Activated CD8-positive, alpha-beta memory T cell treated with anti-CD3 and anti-CD28 coated beads, Interleukin-2, amount 10 ng/mL, durations not matched to agents 7 days and 5 days (primary cell): ENCODE measurements at regions not wholly inside any gene's neighbourhood (a gene's known extent, or its start where the extent isn't known, plus 50 kb on each side); places are given as distances from the start of the nearest gene placed in this dataset.
"Not testable (repeated sequence)": the region's sequence is repeated elsewhere in the genome, so short reads cannot be mapped to it uniquely, and the experiment has no call there.

Source experiments
- ATAC-seq: fragments of 150-1000 bp; cut with Tn5 transposase; one replicate; pipeline ENCODE4 v1.10.0; 2021; ENCODE audit warnings: moderate library complexity
- CTCF ChIA-PET: fragments of 350-600 bp; sonication (Branson Sonifier 250); formaldehyde crosslinking; loops from one replicate; lab custom pipeline; 2021; ENCODE audit warnings: antibody characterized with exemption; lab: Charles Lee
- DNase-seq: peaks from one replicate; pipeline ENCODE4 v3.0.0-alpha.2; 2020
- H3K27ac Mint-ChIP-seq: one replicate; pipeline ENCODE4 v1.8.0; 2021; ENCODE audit warnings: mild to moderate bottlenecking, mixed read lengths
- H3K27me3 Mint-ChIP-seq: one replicate; pipeline ENCODE4 v1.8.0; 2021; ENCODE audit warnings: mixed read lengths
- H3K36me3 Mint-ChIP-seq: one replicate; pipeline ENCODE4 v1.8.0; 2021; ENCODE audit warnings: mild to moderate bottlenecking, mixed read lengths
- H3K4me1 Mint-ChIP-seq: one replicate; pipeline ENCODE4 v1.8.0; 2021; ENCODE audit warnings: mixed read lengths
- H3K4me3 Mint-ChIP-seq: one replicate; pipeline ENCODE4 v1.8.0; 2021; ENCODE audit warnings: mild to moderate bottlenecking, moderate library complexity, mixed read lengths
- H3K9me3 Mint-ChIP-seq: one replicate; pipeline ENCODE4 v1.8.0; 2022; ENCODE audit warnings: low read depth, mixed read lengths

DNA sequence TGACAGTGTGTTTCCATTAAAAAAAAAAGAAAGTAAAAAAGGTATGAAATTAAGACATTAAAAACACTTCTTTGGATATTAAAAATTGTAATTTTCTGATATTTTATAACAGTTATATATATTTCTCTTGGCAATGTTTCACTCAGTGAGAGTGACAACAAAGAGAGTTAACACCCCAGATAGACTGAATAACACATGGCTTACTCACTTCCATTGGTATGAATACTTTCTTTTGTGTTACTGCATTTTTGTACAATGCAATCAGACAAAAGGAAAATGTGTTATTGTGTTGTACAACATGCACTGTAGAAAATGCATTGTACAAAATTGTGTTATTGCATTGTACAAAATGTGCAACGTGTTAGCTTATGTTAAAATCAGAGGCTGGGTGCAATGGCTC, 676.6 kb upstream of the AMELY start:
- H3K9me3 Mint-ChIP-seq, H3K4me1 Mint-ChIP-seq, CTCF ChIA-PET, H3K4me3 Mint-ChIP-seq, H3K36me3 Mint-ChIP-seq, ATAC-seq, DNase-seq, H3K27ac Mint-ChIP-seq, H3K27me3 Mint-ChIP-seq: not testable (repeated sequence)

DNA sequence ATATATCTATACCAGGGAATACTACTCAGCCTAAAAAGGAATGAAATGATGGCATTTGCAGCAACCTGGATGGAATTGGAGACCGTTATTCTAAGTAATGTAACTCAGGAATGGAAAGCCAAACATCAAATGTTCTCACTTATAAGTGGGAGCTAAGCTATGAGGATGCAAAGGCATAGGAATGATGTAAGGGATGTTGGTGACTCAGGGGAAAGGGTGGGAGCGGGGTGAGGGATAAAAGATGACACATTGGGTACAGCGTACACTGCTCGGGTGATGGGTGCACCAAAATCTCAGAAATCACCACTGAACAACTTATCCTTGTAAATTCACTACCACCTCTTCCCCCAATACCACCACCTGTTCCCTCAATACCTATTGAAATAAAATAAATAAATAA, 651.0 kb upstream of the AMELY start:
- H3K4me3 Mint-ChIP-seq: no peak overlapping the region
- no peaks in the 10 kb centered on the region for H3K4me1 Mint-ChIP-seq
- no peaks in the 10 kb centered on the region for H3K9me3 Mint-ChIP-seq
- no peaks in the 10 kb centered on the region for H3K27me3 Mint-ChIP-seq
- no peak overlapping the region for H3K27ac Mint-ChIP-seq
- DNase-seq (no peak), ATAC-seq (no peak)
- CTCF ChIA-PET: no interaction called here
- no peaks in the 10 kb centered on the region for H3K36me3 Mint-ChIP-seq

DNA sequence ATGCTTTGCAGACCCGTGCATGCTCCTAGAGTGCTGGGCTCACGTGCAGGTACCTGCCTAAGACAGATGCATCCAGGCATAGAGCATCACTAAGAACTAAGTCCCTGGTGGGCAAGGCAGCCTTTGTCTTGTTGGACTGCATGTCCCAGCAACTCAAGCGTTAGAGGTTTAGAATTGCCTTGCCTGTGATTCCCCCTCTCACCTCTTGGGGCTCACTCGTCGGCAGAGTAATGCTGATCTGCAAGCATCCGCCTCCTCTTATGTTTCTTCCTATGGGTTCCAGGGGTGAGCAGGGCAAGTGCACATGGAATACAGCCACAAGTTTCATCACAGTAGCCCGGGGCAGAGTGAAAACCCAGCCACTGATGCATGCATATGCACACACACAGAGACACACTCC, 646.1 kb upstream of the AMELY start:
- no peak overlapping the region for H3K4me3 Mint-ChIP-seq

DNA sequence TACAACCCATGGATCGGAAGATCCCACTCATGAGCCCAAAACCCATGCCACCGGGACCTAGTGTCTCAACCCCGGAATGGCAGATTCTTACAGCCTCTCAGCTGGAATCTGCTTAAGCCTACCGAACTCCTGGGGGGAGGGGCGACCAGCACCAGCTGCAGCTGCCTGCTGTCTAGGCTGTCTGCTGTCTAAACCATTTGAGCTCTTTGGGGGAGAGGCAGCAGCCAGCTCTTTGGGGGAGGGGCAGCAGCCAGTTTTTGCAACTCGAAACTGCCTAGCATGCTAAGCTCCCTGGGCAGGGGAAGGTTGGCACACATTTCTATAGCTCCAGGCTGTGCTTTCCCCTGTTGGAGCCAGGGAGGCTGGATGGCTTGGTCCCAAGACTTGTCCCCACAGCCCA, 643.5 kb upstream of the AMELY start:
- ATAC-seq (no peak), DNase-seq (no peak)
- no peak overlapping the region for H3K4me3 Mint-ChIP-seq
- H3K4me1 Mint-ChIP-seq: no peaks in the 10 kb centered on the region
- no peaks in the 10 kb centered on the region for H3K27me3 Mint-ChIP-seq
- no peak overlapping the region for H3K27ac Mint-ChIP-seq
- CTCF ChIA-PET: no interaction called here
- H3K9me3 Mint-ChIP-seq: no peaks in the 10 kb centered on the region
- H3K36me3 Mint-ChIP-seq: no peaks in the 10 kb centered on the region

More for the DNA sequence above, 646.1 kb upstream of the AMELY start:
- Mint-ChIP-seq H3K36me3 (no peaks in the 10 kb centered on the region), H3K4me1 (no peaks in the 10 kb centered on the region), H3K27me3 (no peaks in the 10 kb centered on the region), H3K9me3 (no peaks in the 10 kb centered on the region), H3K27ac (no peak overlapping the region)
- DNase-seq (no peak), ATAC-seq (no peak)
- CTCF ChIA-PET: no interaction called here

DNA sequence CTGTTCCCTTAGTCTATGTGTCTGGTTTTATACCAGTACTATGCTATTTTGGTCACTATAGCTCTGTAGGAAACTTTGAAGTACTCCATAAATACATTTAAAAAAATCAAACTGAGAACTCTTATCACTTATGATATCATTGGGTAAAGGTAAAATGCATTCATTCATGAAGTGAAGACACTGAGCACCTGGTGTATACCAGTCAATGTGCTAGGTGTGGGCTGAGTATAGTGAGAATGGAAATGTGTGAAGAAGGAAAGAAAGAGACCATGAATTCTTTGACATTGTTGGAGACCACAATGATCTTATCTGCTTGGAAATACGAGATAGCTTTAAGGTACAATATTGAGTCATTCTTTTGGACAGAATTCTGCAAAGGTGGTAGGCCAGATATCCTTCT, 633.5 kb upstream of the AMELY start:
- Mint-ChIP-seq H3K36me3 (no peaks in the 10 kb centered on the region), H3K27me3 (no peaks in the 10 kb centered on the region), H3K27ac (no peak overlapping the region), H3K4me1 (no peaks in the 10 kb centered on the region), H3K9me3 (no peaks in the 10 kb centered on the region), H3K4me3 (no peak overlapping the region)
- CTCF ChIA-PET: no interaction called here
- no peak for DNase-seq
- no peak for ATAC-seq

DNA sequence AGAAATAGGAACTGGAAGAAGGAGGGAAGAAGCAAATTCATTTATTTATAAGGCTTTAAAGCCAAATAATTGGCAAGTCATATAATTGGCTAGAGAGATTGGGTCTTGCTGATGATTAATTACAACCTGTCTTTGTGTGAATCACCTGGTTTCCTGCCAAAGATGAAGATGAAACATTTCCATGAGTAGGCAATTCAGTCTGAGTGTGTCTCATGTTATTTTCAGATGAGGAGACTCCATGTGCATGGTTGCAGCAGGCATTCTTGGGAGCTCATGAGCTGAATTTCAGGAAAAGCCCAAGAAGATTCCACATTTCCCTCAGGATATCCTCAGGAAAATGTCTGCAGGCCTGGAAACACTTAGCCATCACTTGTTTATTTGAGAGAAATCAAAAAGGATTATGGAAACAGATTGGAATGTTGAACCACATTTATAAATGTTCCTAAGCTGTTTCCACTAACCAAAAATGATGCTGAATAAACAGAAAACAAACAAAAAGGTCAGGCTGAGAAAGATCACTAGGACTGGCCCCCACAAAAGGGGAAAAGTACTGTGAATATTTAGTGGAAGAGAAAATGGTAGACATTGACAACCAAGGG, 632.7 kb upstream of the AMELY start:
- H3K27ac Mint-ChIP-seq: no peak overlapping the region
- ATAC-seq (no peak), DNase-seq (no peak)
- H3K4me3 Mint-ChIP-seq: no peak overlapping the region
- CTCF ChIA-PET: no interaction called here
- H3K4me1 Mint-ChIP-seq: no peaks in the 10 kb centered on the region
- no peaks in the 10 kb centered on the region for H3K27me3 Mint-ChIP-seq
- no peaks in the 10 kb centered on the region for H3K36me3 Mint-ChIP-seq
- no peaks in the 10 kb centered on the region for H3K9me3 Mint-ChIP-seq

DNA sequence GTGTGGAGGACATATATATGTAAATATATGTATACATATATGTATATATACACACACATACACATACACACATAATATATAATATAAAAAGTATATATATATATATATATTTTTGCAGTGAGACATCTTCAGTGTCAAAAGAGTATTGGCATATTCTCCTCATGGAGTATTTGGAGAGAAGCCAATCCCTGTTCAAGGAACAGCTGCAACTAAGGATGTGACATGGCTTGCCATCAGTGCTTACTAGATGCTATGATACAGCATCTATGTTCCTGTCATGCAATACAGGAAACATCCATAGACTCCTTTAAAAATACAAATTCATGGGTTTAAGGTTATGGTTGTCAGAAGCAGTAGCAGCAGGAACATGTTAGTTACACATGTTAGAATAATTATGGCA, 632.0 kb upstream of the AMELY start:
- DNase-seq (no peak), ATAC-seq (no peak)
- Mint-ChIP-seq H3K4me3 (no peak overlapping the region), H3K27ac (no peak overlapping the region), H3K36me3 (no peaks in the 10 kb centered on the region), H3K27me3 (no peaks in the 10 kb centered on the region), H3K9me3 (no peaks in the 10 kb centered on the region), H3K4me1 (no peaks in the 10 kb centered on the region)
- CTCF ChIA-PET: no interaction called here

DNA sequence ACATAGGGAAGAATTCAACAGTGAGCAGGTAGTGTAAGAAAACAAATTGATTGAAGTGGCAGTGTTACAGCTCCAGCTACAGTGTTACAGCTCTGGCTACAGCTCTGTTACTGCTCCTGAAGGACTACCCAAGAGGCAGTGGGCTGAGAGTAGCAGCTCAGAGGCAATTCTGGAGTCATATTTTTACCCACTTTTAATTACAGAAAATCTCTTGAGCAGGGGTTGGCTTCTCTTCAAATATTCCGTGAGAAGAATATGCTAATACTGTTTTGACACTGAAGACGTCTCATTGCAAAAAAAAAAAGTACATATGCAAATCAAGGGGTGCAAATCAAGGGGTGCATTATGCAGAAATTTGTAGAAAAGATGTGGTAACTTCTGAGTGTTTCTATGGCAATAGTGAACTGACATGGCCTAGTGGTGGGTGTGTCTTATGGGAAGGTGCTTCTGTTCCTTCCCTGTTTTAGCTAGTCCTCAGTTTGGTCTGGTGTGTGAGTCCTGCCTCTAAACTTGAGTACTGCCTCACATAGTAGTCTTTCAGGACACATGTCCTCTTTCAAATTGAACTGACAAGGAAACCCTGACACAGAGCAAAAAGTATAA, 630.8 kb upstream of the AMELY start:
- DNase-seq (no peak), ATAC-seq (no peak)
- Mint-ChIP-seq H3K27me3 (no peaks in the 10 kb centered on the region), H3K4me1 (no peaks in the 10 kb centered on the region), H3K36me3 (no peaks in the 10 kb centered on the region), H3K4me3 (no peak overlapping the region), H3K9me3 (no peaks in the 10 kb centered on the region), H3K27ac (no peak overlapping the region)
- CTCF ChIA-PET: no interaction called here

DNA sequence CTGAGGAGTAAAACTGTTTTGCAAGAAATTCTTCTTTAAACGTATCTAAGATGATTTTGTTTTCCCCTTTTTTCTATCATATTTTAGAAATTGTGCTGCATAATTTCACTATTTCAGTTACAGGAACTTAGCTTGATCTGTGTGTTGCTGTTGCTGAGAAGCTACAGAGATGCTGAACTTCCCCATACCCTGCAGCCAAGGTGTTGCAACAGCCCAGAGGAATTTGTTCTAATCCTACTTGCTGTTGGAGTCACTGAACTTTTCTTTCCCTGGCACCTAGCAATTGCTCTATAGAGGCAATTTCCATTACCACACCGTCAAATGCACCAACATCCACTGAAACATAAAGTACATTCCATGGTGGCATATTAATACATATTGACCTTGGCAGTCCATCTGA, 617.8 kb upstream of the AMELY start:
- CTCF ChIA-PET: no interaction called here
- no peak for ATAC-seq
- no peaks in the 10 kb centered on the region for H3K9me3 Mint-ChIP-seq
- no peaks in the 10 kb centered on the region for H3K4me1 Mint-ChIP-seq
- no peaks in the 10 kb centered on the region for H3K36me3 Mint-ChIP-seq
- H3K27me3 Mint-ChIP-seq: peaks cover 2% of the 10 kb centered on the region
- no peak overlapping the region for H3K4me3 Mint-ChIP-seq
- no peak overlapping the region for H3K27ac Mint-ChIP-seq
- no peak for DNase-seq

DNA sequence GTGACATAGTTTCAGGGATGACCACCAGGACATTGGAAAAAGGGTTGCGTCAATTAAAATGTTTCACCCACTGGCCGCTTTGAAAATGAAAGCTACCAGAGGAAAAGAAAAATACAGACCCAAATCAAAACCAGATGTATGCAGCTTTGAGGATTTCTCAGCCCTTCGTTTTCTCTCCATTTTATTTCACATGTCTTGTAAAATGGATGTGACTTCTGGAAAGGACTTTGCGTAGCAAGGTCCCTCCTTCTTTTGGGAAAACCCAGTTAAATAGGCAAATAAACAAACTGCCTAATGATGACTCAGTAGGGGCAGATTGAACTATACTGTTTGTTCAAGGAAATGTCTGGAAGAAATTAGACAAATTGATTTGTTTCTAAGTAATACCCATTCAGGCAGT, 616.0 kb upstream of the AMELY start:
- ATAC-seq, H3K27ac Mint-ChIP-seq, H3K27me3 Mint-ChIP-seq, DNase-seq, CTCF ChIA-PET, H3K9me3 Mint-ChIP-seq, H3K4me1 Mint-ChIP-seq, H3K36me3 Mint-ChIP-seq, H3K4me3 Mint-ChIP-seq: not testable (repeated sequence)

DNA sequence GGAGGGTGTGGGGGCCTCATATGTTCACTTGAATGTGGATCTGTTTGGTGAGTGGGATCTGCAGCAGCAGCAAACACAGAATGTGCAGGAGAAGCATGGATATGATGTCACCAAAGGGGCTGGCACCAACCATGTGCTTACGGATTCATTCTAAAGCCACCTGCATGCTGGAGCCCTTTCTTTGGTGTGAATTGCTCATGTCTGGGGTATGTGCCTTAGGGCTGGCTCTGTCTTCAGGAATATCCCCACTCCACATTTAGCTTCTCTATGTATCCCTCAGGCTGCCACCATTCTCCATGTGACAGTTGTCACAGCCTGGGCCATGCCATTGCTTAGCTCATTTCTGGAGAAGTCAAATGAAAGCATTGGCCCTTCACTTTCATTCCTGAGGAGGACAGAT, 606.8 kb upstream of the AMELY start:
- no peaks in the 10 kb centered on the region for H3K9me3 Mint-ChIP-seq
- no peak for DNase-seq
- ATAC-seq: no peak
- CTCF ChIA-PET: no interaction called here
- H3K4me1 Mint-ChIP-seq: no peaks in the 10 kb centered on the region
- no peak overlapping the region for H3K27ac Mint-ChIP-seq
- no peak overlapping the region for H3K4me3 Mint-ChIP-seq
- no peaks in the 10 kb centered on the region for H3K36me3 Mint-ChIP-seq
- H3K27me3 Mint-ChIP-seq: no peaks in the 10 kb centered on the region

DNA sequence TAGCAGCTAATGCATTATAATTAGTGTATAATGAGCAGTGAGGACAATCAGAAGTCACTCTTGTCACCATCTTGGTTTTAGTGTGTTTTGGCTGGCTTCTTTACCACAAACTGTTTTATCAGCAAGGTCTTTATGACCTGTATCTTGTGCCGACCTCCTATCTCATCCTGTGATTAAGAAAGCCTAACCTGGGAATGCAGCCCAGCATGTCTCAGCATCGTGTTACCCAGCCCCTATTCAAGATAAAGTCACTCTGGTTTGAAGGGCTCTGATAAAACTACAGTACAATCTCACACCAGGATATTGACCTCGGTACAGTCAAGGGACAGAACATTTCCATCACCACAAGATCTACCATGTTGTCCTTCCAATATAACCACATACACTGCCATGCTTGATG, 604.7 kb upstream of the AMELY start:
- CTCF ChIA-PET: no interaction called here
- no peaks in the 10 kb centered on the region for H3K4me1 Mint-ChIP-seq
- H3K4me3 Mint-ChIP-seq: no peak overlapping the region
- DNase-seq (no peak), ATAC-seq (no peak)
- H3K36me3 Mint-ChIP-seq: no peaks in the 10 kb centered on the region
- no peaks in the 10 kb centered on the region for H3K27me3 Mint-ChIP-seq
- no peaks in the 10 kb centered on the region for H3K9me3 Mint-ChIP-seq
- no peak overlapping the region for H3K27ac Mint-ChIP-seq

DNA sequence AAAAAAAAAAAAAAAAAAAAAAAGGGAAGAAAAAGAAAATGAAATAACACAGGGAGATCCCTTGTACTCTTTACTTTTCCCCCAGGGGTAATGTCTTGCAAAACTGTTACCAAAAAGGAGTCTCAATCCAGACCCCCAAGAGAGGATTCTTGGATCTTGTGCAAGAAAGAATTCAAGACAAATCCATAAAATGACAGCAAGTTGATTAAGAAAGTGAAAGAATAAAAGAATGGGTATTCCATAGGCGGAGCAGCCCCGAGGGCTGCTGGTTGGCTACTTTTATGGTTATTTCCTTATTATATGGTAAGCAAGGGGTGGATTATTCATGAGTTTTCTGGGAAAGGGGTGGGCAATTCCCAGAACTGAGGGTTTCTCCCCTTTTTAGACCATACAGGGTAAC, 604.3 kb upstream of the AMELY start:
- Mint-ChIP-seq H3K27me3 (no peaks in the 10 kb centered on the region), H3K36me3 (no peaks in the 10 kb centered on the region), H3K27ac (no peak overlapping the region), H3K9me3 (no peaks in the 10 kb centered on the region), H3K4me1 (no peaks in the 10 kb centered on the region), H3K4me3 (no peak overlapping the region)
- DNase-seq (no peak), ATAC-seq (no peak)
- CTCF ChIA-PET: no interaction called here

DNA sequence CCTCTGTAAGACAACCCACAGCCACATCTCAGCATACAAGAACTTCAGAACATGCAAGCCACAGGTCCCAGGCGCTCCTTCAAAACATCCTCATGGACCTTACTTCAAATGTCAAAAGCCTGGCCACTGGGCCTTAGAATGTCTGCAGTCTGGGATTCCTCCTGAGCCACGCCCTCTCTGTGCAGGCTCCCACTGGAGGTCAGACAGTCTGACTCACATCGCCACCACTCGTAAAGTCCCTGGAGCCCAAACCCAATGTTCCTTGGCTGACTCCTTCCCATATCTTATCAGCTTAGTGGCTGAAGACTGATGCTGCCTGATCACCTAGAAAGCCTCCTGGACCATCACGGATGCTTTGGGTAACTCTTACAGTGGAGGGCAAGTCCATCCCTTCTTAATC, 591.3 kb upstream of the AMELY start:
- no peaks in the 10 kb centered on the region for H3K4me1 Mint-ChIP-seq
- H3K36me3 Mint-ChIP-seq: no peaks in the 10 kb centered on the region
- no peak overlapping the region for H3K27ac Mint-ChIP-seq
- no peak overlapping the region for H3K4me3 Mint-ChIP-seq
- ATAC-seq (no peak), DNase-seq (no peak)
- CTCF ChIA-PET: no interaction called here
- H3K9me3 Mint-ChIP-seq: no peaks in the 10 kb centered on the region
- no peaks in the 10 kb centered on the region for H3K27me3 Mint-ChIP-seq

DNA sequence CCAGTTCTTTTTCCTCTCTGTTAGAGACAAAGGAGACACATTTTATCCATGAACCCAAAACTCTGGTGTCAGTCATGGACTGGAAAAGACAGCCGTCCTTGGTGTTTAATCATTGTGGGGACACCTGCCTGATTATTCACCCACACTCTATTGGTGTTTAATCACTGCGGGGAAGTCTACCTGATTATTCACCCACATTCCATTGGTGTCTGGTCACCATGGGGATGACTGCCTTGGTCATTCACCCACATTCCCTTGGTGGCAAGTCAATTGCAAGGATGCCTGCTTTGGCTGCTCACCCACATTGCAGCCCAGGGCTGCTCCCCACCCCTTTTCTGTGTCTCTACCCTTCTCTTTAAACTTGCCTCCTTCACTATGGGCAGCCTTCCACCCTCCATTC, 589.7 kb upstream of the AMELY start:
- CTCF ChIA-PET: no interaction called here
- DNase-seq (no peak), ATAC-seq (no peak)
- Mint-ChIP-seq H3K9me3 (no peaks in the 10 kb centered on the region), H3K27me3 (peaks cover 5% of the 10 kb centered on the region), H3K4me1 (no peaks in the 10 kb centered on the region), H3K27ac (no peak overlapping the region), H3K4me3 (no peak overlapping the region), H3K36me3 (no peaks in the 10 kb centered on the region)
